Keratinocyte (primary cell): ENCODE measurements at regions not wholly inside any gene's neighbourhood (a gene's known extent, or its start where the extent isn't known, plus 50 kb on each side); places are given as distances from the start of the nearest gene placed in this dataset.

Experiments used
- DNase-seq: peaks from one replicate; pipeline ENCODE4 v3.0.0-alpha.2; 2011; ENCODE audit warnings: low read depth, missing footprints, low spot score
- FAIRE-seq: peaks from 2 replicates; lab custom pipeline; 2011; peaks lifted over from hg19 to GRCh38; lab: Jason Lieb, UNC
- H2AFZ ChIP-seq: 2 replicates; pipeline ENCODE4 v1.6.0; 2012; ENCODE audit warnings: low read length, control low read depth, inconsistent platforms; ENCODE audit not compliant: control insufficient read depth
- H3K27ac ChIP-seq: 2 replicates; pipeline ENCODE4 v1.5.1; 2011; ENCODE audit warnings: low read length; ENCODE audit not compliant: control insufficient read depth, insufficient read depth
- H3K27me3 ChIP-seq: 3 replicates; pipeline ENCODE4 v1.6.0; 2011; ENCODE audit warnings: low read length; ENCODE audit not compliant: control insufficient read depth, insufficient read depth; ENCODE audit errors: extremely low read depth
- H3K36me3 ChIP-seq, 2 experiments: 2 replicates in 1 of 2; 3 replicates in 1 of 2; pipeline ENCODE4 v1.5.1; 2011; ENCODE audit warnings: low read length in 2 of 2, mild to moderate bottlenecking in 1 of 2; ENCODE audit not compliant: control insufficient read depth in 2 of 2, insufficient read depth in 2 of 2; ENCODE audit errors: extremely low read depth in 1 of 2
- H3K4me1 ChIP-seq: 3 replicates; pipeline ENCODE4 v1.5.1; 2011; ENCODE audit warnings: low read length; ENCODE audit not compliant: control insufficient read depth, insufficient read depth; ENCODE audit errors: extremely low read depth
- H3K4me2 ChIP-seq: 3 replicates; pipeline ENCODE4 v1.6.0; 2011; ENCODE audit warnings: low read depth, low read length; ENCODE audit not compliant: control insufficient read depth, insufficient read depth; ENCODE audit errors: extremely low read depth
- H3K4me3 ChIP-seq, 3 experiments: fragments of 200-600 bp in 1 of 3; sonication (generic) in 1 of 3; 2 replicates in 2 of 3; 3 replicates in 1 of 3; pipeline ENCODE4 v1.5.1; 2011 to 2016; ENCODE audit warnings: low read length in 3 of 3, mild to moderate bottlenecking in 3 of 3, control low read depth in 2 of 3, inconsistent platforms in 1 of 3, low read depth in 1 of 3, mixed read lengths in 1 of 3, mixed run types in 1 of 3, moderate library complexity in 1 of 3; ENCODE audit not compliant: control insufficient read depth in 2 of 3, insufficient read depth in 2 of 3; ENCODE audit errors: extremely low read depth in 1 of 3
- H3K79me2 ChIP-seq: 2 replicates; pipeline ENCODE4 v1.6.0; 2012; ENCODE audit warnings: low read length; ENCODE audit not compliant: control insufficient read depth, insufficient read depth
- H3K9ac ChIP-seq: 3 replicates; pipeline ENCODE4 v1.6.0; 2011; ENCODE audit warnings: low read length; ENCODE audit not compliant: control insufficient read depth, insufficient read depth; ENCODE audit errors: extremely low read depth
- H3K9me1 ChIP-seq: 3 replicates; pipeline ENCODE4 v1.6.0; 2011; ENCODE audit warnings: low read length; ENCODE audit not compliant: control insufficient read depth, insufficient read depth; ENCODE audit errors: extremely low read depth
- H3K9me3 ChIP-seq: 2 replicates; pipeline ENCODE4 v1.5.1; 2012; ENCODE audit warnings: low read depth, low read length; ENCODE audit not compliant: control insufficient read depth
- H4K20me1 ChIP-seq: 3 replicates; pipeline ENCODE4 v1.6.0; 2011; ENCODE audit warnings: low read length; ENCODE audit not compliant: control insufficient read depth, insufficient read depth; ENCODE audit errors: extremely low read depth
- EZH2 ChIP-seq: IDR thresholded peaks from one replicate; pipeline ENCODE4 v1.6.1; 2012; ENCODE audit warnings: inconsistent platforms, mild to moderate bottlenecking, low read length, moderate library complexity
- dilution Hi-C: fragments of 300-500 bp; cut with MboI; formaldehyde crosslinking; loops from one replicate; pipeline ENCODE4 v1.7.0; 2020; ENCODE audit warnings: low sequenced_read_pairs; ENCODE audit not compliant: extremely low pct_ligation_motif_present
- TF ChIP-seq, protein P1 (sequence below), 3 experiments: IDR thresholded peaks in 1 of 3; conservative IDR thresholded peaks in 1 of 3; optimal IDR thresholded peaks in 1 of 3; 2 replicates in 2 of 3; 3 replicates in 1 of 3; pipeline versions ENCODE3 to v1.5.1; 2011; ENCODE audit warnings: low read length in 3 of 3, mild to moderate bottlenecking in 3 of 3, moderate library complexity in 2 of 3, control low read depth in 1 of 3, inconsistent platforms in 1 of 3; ENCODE audit not compliant: insufficient read depth in 2 of 3; ENCODE audit errors: extremely low read depth in 1 of 3

- Histone ChIP-seq H3K9me1 (no peaks in the 10 kb centered on the region), H3K9me3 (no peaks in the 10 kb centered on the region), H3K79me2 (no peaks in the 10 kb centered on the region), H4K20me1 (no peaks in the 10 kb centered on the region), H3K27ac (no peak overlapping the region), H3K4me1 (no peaks in the 10 kb centered on the region), H3K4me3 (no peak overlapping the region), H3K27me3 (no peaks in the 10 kb centered on the region), H3K36me3 (no peaks in the 10 kb centered on the region), H2AFZ (no peak overlapping the region), H3K9ac (no peak overlapping the region), H3K4me2 (no peak overlapping the region)
- DNase-seq (no peak), FAIRE-seq (no peak)
- no peak for TF ChIP-seq EZH2
- TF ChIP-seq, protein P1, sequence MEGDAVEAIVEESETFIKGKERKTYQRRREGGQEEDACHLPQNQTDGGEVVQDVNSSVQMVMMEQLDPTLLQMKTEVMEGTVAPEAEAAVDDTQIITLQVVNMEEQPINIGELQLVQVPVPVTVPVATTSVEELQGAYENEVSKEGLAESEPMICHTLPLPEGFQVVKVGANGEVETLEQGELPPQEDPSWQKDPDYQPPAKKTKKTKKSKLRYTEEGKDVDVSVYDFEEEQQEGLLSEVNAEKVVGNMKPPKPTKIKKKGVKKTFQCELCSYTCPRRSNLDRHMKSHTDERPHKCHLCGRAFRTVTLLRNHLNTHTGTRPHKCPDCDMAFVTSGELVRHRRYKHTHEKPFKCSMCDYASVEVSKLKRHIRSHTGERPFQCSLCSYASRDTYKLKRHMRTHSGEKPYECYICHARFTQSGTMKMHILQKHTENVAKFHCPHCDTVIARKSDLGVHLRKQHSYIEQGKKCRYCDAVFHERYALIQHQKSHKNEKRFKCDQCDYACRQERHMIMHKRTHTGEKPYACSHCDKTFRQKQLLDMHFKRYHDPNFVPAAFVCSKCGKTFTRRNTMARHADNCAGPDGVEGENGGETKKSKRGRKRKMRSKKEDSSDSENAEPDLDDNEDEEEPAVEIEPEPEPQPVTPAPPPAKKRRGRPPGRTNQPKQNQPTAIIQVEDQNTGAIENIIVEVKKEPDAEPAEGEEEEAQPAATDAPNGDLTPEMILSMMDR (optimal IDR thresholded peaks at IDR 0.05 in 1 of 3, IDR thresholded peaks at IDR 0.05 in 1 of 3, conservative IDR thresholded peaks at IDR 0.05 in 1 of 3; ENCODE audit: extremely low read depth in 1 of 3, insufficient read depth in 2 of 3, low read length in 3 of 3) = no peak
- dilution Hi-C loops = no loop called here
Observed at GRCh38 chr12:11973396-11973795, 97.3 kb upstream of the BCL2L14 start.

GRCh38 chr12:11976005-11976404 lies 94.7 kb upstream of the BCL2L14 start:
- H3K4me1 ChIP-seq = peaks cover 6% of the 10 kb centered on the region

More at GRCh38 chr12:11976005-11976404, 94.7 kb upstream of the BCL2L14 start:
- Histone ChIP-seq H4K20me1 (no peaks in the 10 kb centered on the region), H3K36me3 (no peaks in the 10 kb centered on the region), H3K27ac (no peak overlapping the region), H3K9me3 (no peaks in the 10 kb centered on the region), H3K9me1 (no peaks in the 10 kb centered on the region), H2AFZ (no peak overlapping the region), H3K4me3 (no peak overlapping the region), H3K79me2 (no peaks in the 10 kb centered on the region), H3K27me3 (no peaks in the 10 kb centered on the region), H3K4me2 (no peak overlapping the region), H3K9ac (no peak overlapping the region)
- DNase-seq (no peak), FAIRE-seq (no peak)
- dilution Hi-C loops = no loop called here
- no peak for TF ChIP-seq EZH2
- TF ChIP-seq, protein P1 (optimal IDR thresholded peaks at IDR 0.05 in 1 of 3, IDR thresholded peaks at IDR 0.05 in 1 of 3, conservative IDR thresholded peaks at IDR 0.05 in 1 of 3; ENCODE audit: extremely low read depth in 1 of 3, insufficient read depth in 2 of 3, low read length in 3 of 3) = no peak
